ENCODE measurements at regions not wholly inside any gene's neighbourhood (a gene's known extent, or its start where the extent isn't known, plus 50 kb on each side); places are given as distances from the start of the nearest gene placed in this dataset.

DNA sequence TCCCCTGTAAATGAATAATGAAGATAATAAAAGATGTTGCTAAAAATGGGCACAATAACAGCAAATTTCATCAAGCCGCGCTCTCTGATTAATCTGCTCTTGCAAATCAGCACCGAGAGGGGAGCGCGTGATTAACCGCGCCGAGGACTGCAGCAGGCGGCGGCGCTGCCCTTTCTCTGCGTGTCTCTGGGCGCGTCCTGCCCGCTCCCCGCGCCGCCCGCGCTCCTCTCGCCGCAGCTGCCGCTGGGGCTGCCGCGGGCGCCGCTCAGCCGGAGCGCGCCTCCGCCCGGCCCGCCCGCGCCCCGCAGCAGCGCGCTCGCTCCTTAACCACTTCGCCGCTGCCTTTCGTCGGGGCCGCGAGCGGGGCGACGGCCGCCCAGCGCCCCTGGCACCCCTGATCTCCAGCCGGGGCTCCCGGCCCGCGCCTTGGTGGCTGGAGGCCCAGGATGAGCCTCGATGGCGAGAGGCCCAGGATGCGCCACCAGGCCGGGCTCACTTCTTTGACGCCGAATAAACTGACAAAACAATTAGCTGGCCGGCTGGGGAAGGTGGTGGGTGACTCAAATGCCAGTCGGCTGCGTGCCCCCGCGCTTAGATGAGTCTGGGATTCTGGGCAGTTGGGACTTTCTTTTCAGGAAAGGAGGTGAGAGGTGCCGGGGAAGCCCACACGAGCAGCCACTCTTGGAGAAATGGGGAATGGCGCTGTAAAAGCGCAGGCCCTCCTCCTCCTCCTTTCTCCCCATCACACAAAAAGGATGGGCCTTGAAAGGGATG, 221.4 kb upstream of the PKN2 start:
- peak overlapping the region; percentile 16 for H3K4me3 ChIP-seq (ENCODE audit: control insufficient read depth, low read depth, low read length)
- TF ChIP-seq, protein P1, sequence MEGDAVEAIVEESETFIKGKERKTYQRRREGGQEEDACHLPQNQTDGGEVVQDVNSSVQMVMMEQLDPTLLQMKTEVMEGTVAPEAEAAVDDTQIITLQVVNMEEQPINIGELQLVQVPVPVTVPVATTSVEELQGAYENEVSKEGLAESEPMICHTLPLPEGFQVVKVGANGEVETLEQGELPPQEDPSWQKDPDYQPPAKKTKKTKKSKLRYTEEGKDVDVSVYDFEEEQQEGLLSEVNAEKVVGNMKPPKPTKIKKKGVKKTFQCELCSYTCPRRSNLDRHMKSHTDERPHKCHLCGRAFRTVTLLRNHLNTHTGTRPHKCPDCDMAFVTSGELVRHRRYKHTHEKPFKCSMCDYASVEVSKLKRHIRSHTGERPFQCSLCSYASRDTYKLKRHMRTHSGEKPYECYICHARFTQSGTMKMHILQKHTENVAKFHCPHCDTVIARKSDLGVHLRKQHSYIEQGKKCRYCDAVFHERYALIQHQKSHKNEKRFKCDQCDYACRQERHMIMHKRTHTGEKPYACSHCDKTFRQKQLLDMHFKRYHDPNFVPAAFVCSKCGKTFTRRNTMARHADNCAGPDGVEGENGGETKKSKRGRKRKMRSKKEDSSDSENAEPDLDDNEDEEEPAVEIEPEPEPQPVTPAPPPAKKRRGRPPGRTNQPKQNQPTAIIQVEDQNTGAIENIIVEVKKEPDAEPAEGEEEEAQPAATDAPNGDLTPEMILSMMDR (conservative IDR thresholded peaks at IDR 0.05; ENCODE audit: control insufficient read depth, insufficient read depth, low read depth, low read length): no peak
- DNase-seq (ENCODE audit: low read depth): peak; percentile 23

DNA sequence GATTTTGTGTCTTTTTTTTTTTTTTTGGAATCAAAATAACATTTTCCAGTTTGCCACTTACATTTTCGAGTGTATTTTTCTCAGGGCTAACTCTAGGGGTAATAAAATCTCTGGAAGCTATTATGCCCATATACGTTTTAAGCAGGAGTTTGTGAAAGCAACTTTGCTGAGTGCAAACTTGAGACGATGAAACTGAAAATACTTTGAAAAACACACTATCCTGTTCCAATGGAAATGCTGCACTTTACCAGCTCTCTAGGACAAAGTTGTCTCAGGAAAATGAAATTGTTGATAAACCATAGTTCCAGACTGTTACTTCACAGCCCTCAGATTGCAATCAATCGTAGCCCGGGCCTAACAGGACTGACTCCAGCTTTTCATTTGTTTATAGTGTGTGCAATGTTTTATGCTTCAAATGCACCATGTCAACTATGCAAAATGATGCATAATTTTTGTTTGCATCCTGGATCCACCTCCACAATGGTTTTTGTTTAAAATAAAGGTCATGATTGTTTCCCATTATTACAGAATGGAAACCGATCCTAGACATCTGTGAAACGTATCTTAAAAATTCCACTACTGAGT, 220.6 kb upstream of the PKN2 start:
- TF ChIP-seq, protein P1 (conservative IDR thresholded peaks at IDR 0.05; ENCODE audit: control insufficient read depth, insufficient read depth, low read depth, low read length): no peak
- no peak overlapping the region for H3K4me3 ChIP-seq (ENCODE audit: control insufficient read depth, low read depth, low read length)

GRCh38 chr1:88466011-88466410, 218.1 kb upstream of the PKN2 start:
- no peak for DNase-seq (ENCODE audit: low read depth)
- H3K4me3 ChIP-seq (ENCODE audit: control insufficient read depth, low read depth, low read length): no peak overlapping the region
- TF ChIP-seq, protein P1 (conservative IDR thresholded peaks at IDR 0.05; ENCODE audit: control insufficient read depth, insufficient read depth, low read depth, low read length): no peak

More for the DNA sequence above, 220.6 kb upstream of the PKN2 start:
- no peak for DNase-seq (ENCODE audit: low read depth)

GRCh38 chr1:88466899-88467580, 217.0 kb upstream of the PKN2 start:
- TF ChIP-seq, protein P1 (conservative IDR thresholded peaks at IDR 0.05; ENCODE audit: control insufficient read depth, insufficient read depth, low read depth, low read length): no peak
- DNase-seq (ENCODE audit: low read depth): no peak
- no peak overlapping the region for H3K4me3 ChIP-seq (ENCODE audit: control insufficient read depth, low read depth, low read length)

- TF ChIP-seq, protein P1 (conservative IDR thresholded peaks at IDR 0.05; ENCODE audit: control insufficient read depth, insufficient read depth, low read depth, low read length): no peak
- DNase-seq (ENCODE audit: low read depth): no peak
- no peak overlapping the region for H3K4me3 ChIP-seq (ENCODE audit: control insufficient read depth, low read depth, low read length)
Observed at GRCh38 chr1:88472298-88472697, 211.8 kb upstream of the PKN2 start.

- no peak overlapping the region for H3K4me3 ChIP-seq (ENCODE audit: control insufficient read depth, low read depth, low read length)
- no peak for DNase-seq (ENCODE audit: low read depth)
- TF ChIP-seq, protein P1 (conservative IDR thresholded peaks at IDR 0.05; ENCODE audit: control insufficient read depth, insufficient read depth, low read depth, low read length): no peak
Observed at GRCh38 chr1:88472714-88473113, 211.4 kb upstream of the PKN2 start.

Data from fibroblast of mammary gland (primary cell).